ENCODE measurements at regions not wholly inside any gene's neighbourhood (a gene's known extent, or its start where the extent isn't known, plus 50 kb on each side); places are given as distances from the start of the nearest gene placed in this dataset.

DNA sequence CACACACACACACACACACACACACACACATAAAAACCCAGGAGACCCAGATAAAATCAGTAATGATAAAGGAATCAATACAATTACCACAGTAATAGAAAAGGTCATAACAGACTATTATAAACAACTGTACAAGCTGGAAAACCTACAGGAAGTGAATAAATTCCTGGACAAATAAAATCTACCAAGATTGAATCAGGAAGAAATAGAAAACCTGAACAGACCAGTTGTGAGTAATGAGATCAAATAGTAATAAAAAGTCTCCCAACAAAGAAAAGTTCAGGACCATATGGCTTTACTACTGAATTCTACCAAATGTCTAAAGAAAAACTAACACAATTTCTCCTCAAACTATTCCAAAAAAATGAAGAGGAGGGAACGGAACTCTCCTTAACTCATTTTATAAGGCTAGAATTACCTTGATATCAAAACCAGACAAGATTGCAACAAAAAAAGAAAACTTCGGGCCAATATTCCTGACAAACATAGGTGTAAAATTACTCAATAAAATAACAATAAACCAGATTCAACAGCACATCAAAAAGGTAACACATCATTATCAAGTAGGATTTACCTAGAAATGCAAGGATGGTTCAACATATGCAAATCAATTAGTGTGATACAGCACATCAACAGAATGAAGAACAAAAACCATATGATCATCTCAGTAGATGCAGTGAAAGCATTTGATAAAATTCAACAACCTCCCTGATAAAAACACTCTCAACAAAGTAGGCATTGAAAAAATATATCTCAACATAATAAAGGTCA is 325.2 kb upstream of the POU5F2 start (continued):
- TF ChIP-seq, protein P1, sequence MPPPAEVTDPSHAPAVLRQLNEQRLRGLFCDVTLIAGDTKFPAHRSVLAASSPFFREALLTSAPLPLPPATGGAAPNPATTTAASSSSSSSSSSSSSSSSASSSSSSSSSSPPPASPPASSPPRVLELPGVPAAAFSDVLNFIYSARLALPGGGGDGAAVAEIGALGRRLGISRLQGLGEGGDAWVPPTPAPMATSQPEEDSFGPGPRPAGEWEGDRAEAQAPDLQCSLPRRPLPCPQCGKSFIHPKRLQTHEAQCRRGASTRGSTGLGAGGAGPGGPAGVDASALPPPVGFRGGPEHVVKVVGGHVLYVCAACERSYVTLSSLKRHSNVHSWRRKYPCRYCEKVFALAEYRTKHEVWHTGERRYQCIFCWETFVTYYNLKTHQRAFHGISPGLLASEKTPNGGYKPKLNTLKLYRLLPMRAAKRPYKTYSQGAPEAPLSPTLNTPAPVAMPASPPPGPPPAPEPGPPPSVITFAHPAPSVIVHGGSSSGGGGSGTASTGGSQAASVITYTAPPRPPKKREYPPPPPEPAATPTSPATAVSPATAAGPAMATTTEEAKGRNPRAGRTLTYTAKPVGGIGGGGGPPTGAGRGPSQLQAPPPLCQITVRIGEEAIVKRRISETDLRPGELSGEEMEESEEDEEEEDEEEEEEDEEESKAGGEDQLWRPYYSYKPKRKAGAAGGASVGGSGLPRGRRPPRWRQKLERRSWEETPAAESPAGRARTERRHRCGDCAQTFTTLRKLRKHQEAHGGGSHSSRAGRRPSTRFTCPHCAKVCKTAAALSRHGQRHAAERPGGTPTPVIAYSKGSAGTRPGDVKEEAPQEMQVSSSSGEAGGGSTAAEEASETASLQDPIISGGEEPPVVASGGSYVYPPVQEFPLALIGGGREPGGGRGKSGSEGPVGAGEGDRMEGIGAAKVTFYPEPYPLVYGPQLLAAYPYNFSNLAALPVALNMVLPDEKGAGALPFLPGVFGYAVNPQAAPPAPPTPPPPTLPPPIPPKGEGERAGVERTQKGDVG (CRISPR knock-in tag; IDR thresholded peaks at IDR 0.05; ENCODE audit: borderline replicate concordance) = no peak
- no peak for TF ChIP-seq SMAD3 (CRISPR knock-in tag; IDR thresholded peaks at IDR 0.05)

DNA sequence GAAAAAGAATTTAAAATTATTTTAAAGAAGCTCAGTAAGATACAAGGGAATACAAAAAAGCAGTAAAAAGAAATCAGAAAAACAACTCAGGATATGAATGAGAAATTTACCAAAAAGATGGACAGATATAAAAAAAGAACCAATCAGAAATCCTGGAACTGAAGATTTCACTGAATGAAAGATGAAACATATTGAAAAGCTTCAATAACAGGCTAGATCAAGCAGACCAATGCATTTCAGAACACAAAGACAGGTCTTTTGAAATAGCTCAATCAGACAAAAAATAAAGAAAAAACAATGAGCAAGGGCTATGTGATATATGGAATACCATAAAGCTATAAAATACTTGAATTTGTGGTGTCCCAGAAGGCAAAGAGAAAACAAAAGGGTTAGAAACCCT is 322.6 kb upstream of the POU5F2 start:
- ChIA-PET CTCF (ENCODE audit: low intra/inter-chr PET ratio, low total read pairs) (interaction anchor here (0.6 kb wide), 1 partner anchor 40 kb away, joined by 4 read pairs; no protein-coding TSS in a partner anchor), POLR2A (no interaction called here)
- intact Hi-C loops (cut with micrococcal nuclease; ENCODE audit: unreplicated experiment) = no loop called here
- no peak overlapping the region for H2AFZ ChIP-seq (ENCODE audit: low read length)
- no TSS peak for BruUV-seq (replicated peaks)
- FAIRE-seq (no peak), DNase-seq (ENCODE audit: low spot score) (no peak), ATAC-seq (no peak)
- H3K27me3 ChIP-seq (ENCODE audit: control insufficient read depth in 1 of 2, insufficient read depth in 2 of 2, low read length in 2 of 2) = no peaks in the 10 kb centered on the region
- H3K9me3 ChIP-seq (ENCODE audit: low read length) = peaks cover 12% of the 10 kb centered on the region; the same call in 1 of the 2 replicates
- in situ Hi-C loops (cut with HindIII; ENCODE audit: extremely low pct_ligation_motif_present, low pct_unique_long_range_greater_than_20kb) = no loop called here
- H4K20me1 ChIP-seq (ENCODE audit: insufficient read depth, low read length) = no peaks in the 10 kb centered on the region
- H3K4me1 ChIP-seq (ENCODE audit: insufficient read depth, low read length) = peaks cover under 1% of the 10 kb centered on the region
- no peak overlapping the region for H3K4me3 ChIP-seq (replicated peaks in 1 of 3; ENCODE audit: insufficient read depth in 1 of 3, low read depth in 2 of 3, low read length in 3 of 3)
- no peak overlapping the region for H3K27ac ChIP-seq (ENCODE audit: extremely low read length, insufficient read depth, low read length)
- TF ChIP-seq ZFP90 (CRISPR knock-in tag; IDR thresholded peaks at IDR 0.05; ENCODE audit: borderline replicate concordance) (no peak), ZNF160 (CRISPR knock-in tag; IDR thresholded peaks at IDR 0.05) (peak; percentile 98), PAWR (CRISPR knock-in tag; IDR thresholded peaks at IDR 0.05; ENCODE audit: borderline replicate concordance) (no peak), ZNF282 (IDR thresholded peaks at IDR 0.05; ENCODE audit: partially characterized antibody) (no peak)
- TF ChIP-seq, protein P2, sequence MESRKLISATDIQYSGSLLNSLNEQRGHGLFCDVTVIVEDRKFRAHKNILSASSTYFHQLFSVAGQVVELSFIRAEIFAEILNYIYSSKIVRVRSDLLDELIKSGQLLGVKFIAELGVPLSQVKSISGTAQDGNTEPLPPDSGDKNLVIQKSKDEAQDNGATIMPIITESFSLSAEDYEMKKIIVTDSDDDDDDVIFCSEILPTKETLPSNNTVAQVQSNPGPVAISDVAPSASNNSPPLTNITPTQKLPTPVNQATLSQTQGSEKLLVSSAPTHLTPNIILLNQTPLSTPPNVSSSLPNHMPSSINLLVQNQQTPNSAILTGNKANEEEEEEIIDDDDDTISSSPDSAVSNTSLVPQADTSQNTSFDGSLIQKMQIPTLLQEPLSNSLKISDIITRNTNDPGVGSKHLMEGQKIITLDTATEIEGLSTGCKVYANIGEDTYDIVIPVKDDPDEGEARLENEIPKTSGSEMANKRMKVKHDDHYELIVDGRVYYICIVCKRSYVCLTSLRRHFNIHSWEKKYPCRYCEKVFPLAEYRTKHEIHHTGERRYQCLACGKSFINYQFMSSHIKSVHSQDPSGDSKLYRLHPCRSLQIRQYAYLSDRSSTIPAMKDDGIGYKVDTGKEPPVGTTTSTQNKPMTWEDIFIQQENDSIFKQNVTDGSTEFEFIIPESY (CRISPR knock-in tag; IDR thresholded peaks at IDR 0.05) = no peak
- H3K9ac ChIP-seq (ENCODE audit: insufficient read depth, low read depth, low read length) = no peak overlapping the region
- H3K36me3 ChIP-seq (replicated peaks in 1 of 2; ENCODE audit: control insufficient read depth in 1 of 2, insufficient read depth in 2 of 2, low read length in 2 of 2) = no peaks in the 10 kb centered on the region
- H3K79me2 ChIP-seq (ENCODE audit: insufficient read depth, low read length) = no peaks in the 10 kb centered on the region
- H3K4me2 ChIP-seq (ENCODE audit: low read depth, low read length) = no peak overlapping the region

Data from HepG2 (cell line).